CD4-positive, alpha-beta T cell treated with Interferon gamma for 1 hour (primary cell): ENCODE measurements at regions not wholly inside any gene's neighbourhood (a gene's known extent, or its start where the extent isn't known, plus 50 kb on each side); places are given as distances from the start of the nearest gene placed in this dataset.

Experiments
- DNase-seq: peaks from one replicate; pipeline ENCODE4 v3.0.0-alpha.2; 2020

GRCh38 chr3:99430348-99431134 lies 207.9 kb upstream of the COL8A1 start:
- no peak for DNase-seq

GRCh38 chr3:99429502-99429901 lies 208.9 kb upstream of the COL8A1 start:
- no peak for DNase-seq

- no peak for DNase-seq
Measured at GRCh38 chr3:99425930-99426329, 212.5 kb upstream of the COL8A1 start.

DNA sequence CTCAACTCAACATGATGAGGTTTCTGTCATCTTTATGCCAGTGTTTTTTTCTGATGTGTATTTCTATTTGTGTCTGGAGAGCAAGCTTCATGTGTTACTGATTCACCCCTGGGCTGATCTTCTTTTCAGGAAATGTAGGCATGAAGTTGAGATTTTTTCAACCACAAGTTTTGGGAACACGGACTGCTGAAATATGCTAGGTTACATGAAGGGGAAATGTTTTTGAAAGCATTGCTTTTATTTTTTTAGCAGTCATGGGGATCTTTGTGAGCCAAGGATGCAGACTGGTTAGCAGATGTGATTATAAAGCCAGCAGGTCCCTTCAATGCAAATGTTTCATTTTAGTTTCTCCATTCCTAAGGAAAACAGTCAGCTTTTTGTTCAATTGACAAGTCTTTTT lies 219.3 kb upstream of the COL8A1 start:
- no peak for DNase-seq

DNA sequence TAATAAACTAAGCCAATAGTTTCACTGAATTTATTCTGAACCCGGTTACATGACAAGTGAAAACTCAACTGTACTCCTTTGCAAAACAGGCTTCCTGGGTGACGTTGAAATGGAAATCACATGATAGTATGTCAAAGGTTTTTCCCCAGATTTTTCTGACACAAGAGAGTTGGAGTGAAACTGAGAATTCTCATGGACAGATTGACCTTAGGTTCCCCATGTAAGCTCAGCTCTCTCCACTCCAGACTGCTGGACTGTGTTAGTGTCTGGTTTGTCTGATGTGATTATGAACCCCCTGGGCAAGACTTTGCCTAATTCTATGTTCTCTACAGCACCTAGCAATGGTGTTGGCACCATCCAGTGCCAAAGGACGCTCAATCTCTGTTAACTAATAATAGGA lies 219.7 kb upstream of the COL8A1 start:
- DNase-seq: no peak

- DNase-seq: no peak
Measured at GRCh38 chr3:99418209-99418635, 220.2 kb upstream of the COL8A1 start.

DNA sequence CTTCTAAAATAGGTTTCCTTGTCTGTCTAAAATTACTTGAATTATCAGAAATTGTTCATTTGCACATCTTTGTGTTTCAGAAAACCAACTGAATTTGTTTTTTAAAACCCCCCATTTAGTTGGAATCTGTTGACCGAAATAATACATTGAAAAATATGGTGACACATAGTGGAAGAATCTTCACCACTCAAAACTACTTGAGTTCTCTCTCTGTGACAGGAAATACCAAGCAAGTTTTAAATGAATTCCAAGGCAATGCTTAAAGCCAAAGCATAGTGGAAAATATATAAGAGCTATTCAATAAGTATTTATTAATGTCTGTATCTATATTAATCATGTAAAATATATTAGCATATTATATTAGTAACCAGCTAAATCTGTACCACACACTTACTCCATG lies 224.9 kb upstream of the COL8A1 start:
- DNase-seq: no peak

- no peak for DNase-seq
Measured at GRCh38 chr3:99410789-99411311, 227.5 kb upstream of the COL8A1 start.

DNA sequence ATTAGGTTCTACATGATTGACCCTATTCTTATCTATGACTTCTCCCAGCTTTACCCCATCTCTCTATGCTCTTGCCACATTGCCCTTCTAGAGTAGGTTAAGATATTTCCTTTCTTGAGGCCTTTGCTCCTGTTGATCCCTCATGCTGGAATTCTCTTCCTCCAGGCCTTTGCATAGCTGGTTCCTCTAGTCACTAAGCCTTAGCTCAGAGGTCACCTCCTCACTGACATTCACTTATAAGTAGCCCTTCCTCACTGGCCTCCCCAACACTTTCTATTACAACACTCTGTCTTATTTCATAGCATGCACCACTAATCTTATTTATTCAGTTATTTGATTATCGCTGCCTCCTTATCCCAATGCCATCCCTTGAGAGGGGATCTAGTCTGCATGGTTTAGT lies 228.4 kb upstream of the COL8A1 start:
- DNase-seq: no peak

GRCh38 chr3:99407257-99407656 lies 231.1 kb upstream of the COL8A1 start:
- no peak for DNase-seq

- DNase-seq: no peak
Measured at GRCh38 chr3:99402755-99403154, 235.6 kb upstream of the COL8A1 start.

GRCh38 chr3:99400352-99400751 lies 238.0 kb upstream of the COL8A1 start:
- no peak for DNase-seq

- DNase-seq: no peak
Measured at GRCh38 chr3:99396651-99397275, 241.6 kb upstream of the COL8A1 start.

- DNase-seq: no peak
Measured at GRCh38 chr3:99394831-99395778, 243.3 kb upstream of the COL8A1 start.

- DNase-seq: no peak
Measured at GRCh38 chr3:99393961-99394360, 244.4 kb upstream of the COL8A1 start.

GRCh38 chr3:99388780-99389179 lies 249.6 kb upstream of the COL8A1 start:
- DNase-seq: no peak

DNA sequence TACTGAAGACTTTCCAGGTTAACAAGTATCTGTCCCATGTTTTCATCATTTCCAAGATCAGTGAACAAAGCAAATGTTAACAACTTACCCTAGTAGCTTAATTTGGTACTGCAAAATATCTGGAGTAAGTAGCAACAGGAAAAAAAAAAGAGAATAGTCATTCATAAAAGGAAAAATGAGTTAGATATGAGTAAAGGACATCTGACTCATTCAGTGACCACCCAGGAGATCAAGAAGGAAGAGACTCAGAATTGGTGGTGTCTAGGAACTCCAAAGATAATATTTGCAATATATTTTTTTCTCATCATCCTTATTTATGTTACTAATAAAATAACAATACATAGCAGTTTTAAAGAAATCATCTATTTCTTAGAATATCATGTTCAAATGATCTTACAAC lies 253.8 kb upstream of the COL8A1 start:
- DNase-seq: no peak

- DNase-seq: no peak
Measured at GRCh38 chr3:99376926-99377325, 261.5 kb upstream of the COL8A1 start.

DNA sequence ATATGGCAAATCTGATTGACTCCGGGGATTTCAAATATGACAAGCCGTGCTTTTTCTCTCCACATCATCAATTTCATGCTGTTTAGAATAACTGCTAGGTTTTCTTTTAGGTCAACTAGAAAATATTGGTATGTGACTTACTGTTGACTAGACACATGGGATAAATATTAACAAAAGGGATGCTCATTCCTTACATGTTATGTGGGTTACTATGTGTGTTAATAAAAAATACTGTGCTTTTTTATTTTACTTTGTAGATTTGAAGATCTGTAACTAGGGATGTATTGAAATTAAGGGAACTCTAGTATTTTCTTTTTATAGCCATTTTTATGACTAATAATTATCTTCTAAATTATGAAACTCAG lies 264.6 kb upstream of the COL8A1 start:
- DNase-seq: no peak

DNA sequence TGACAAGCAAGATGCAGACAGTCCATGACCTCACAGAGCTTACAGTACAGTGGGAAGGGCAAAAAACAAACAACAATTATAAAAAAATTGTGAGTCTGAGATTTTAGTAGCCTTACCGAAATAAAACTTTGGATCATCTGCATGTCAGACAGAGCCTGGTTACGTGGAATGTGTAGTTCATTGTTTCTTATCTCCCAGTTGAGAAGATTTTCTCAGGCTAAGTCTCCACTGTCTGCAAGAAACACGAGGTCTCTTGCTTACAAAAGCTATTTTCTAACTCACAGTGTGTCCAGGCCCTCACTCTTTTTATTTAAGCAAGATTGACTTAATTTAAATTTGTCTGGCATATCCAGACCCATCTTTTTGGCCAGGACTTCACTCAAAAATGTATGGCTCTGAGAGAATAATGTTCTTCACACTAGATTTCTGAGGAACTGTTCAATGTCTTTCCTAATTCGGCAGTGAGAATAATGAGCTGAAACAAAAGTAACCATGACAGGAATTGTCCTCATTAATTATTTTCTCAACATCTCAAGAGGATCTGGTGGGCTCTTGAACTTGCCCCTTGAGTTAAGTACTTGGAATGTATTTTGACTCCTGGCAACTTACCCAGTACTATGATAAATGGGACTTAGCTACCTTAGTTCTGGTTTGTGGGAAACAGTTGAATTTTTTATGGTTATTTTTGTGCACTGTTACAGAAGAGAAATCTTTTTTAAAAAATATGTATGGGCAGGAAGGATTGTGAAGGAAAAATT lies 265.1 kb upstream of the COL8A1 start:
- DNase-seq: no peak

GRCh38 chr3:99366663-99367429 lies 271.5 kb upstream of the COL8A1 start:
- no peak for DNase-seq

GRCh38 chr3:99365979-99366378 lies 272.4 kb upstream of the COL8A1 start:
- DNase-seq: no peak
